ENCODE measurements at regions not wholly inside any gene's neighbourhood (a gene's known extent, or its start where the extent isn't known, plus 50 kb on each side); places are given as distances from the start of the nearest gene placed in this dataset.
"Not testable (repeated sequence)": the region's sequence is repeated elsewhere in the genome, so short reads cannot be mapped to it uniquely, and the experiment has no call there.

DNA sequence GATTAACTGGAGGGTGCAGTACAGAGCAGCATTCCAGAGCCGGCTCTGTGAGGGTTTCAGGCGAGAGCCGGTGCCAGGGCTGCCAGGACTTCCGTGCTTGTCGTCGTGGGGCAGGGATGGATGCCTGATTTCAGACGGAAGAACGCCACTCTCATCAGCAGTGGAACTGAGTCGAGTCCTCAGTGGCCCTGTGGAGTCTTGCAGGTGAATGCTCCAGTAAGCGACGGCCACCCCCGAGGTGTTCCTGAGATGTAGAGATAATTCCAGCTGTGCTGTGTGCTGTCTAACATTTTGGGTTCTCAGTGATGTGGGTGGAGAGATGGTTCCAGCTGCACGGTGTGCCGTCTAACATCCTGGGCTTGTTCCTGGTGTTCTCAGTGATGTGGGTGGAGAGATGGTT is 103.1 kb upstream of the ALKAL2 start:
- no peak overlapping the region for H3K4me3 ChIP-seq
- no peaks in the 10 kb centered on the region for H3K36me3 ChIP-seq
- no peaks in the 10 kb centered on the region for H3K9me3 ChIP-seq
- H3K27me3 ChIP-seq = no peaks in the 10 kb centered on the region
- no peaks in the 10 kb centered on the region for H3K4me1 ChIP-seq
- no peak overlapping the region for H3K27ac ChIP-seq
- DNase-seq (ENCODE audit: extremely low spot score in 2 of 2) = no peak
- intact Hi-C loops (cut with DNase I) = no loop called here
- no peak for TF ChIP-seq POLR2AphosphoS5 (IDR thresholded peaks at IDR 0.05; ENCODE audit: insufficient read depth in 1 of 2, low read depth in 1 of 2)
- TF ChIP-seq POLR2A (IDR thresholded peaks at IDR 0.05) = no peak
- TF ChIP-seq, protein P1, sequence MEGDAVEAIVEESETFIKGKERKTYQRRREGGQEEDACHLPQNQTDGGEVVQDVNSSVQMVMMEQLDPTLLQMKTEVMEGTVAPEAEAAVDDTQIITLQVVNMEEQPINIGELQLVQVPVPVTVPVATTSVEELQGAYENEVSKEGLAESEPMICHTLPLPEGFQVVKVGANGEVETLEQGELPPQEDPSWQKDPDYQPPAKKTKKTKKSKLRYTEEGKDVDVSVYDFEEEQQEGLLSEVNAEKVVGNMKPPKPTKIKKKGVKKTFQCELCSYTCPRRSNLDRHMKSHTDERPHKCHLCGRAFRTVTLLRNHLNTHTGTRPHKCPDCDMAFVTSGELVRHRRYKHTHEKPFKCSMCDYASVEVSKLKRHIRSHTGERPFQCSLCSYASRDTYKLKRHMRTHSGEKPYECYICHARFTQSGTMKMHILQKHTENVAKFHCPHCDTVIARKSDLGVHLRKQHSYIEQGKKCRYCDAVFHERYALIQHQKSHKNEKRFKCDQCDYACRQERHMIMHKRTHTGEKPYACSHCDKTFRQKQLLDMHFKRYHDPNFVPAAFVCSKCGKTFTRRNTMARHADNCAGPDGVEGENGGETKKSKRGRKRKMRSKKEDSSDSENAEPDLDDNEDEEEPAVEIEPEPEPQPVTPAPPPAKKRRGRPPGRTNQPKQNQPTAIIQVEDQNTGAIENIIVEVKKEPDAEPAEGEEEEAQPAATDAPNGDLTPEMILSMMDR (IDR thresholded peaks at IDR 0.05) = no peak

DNA sequence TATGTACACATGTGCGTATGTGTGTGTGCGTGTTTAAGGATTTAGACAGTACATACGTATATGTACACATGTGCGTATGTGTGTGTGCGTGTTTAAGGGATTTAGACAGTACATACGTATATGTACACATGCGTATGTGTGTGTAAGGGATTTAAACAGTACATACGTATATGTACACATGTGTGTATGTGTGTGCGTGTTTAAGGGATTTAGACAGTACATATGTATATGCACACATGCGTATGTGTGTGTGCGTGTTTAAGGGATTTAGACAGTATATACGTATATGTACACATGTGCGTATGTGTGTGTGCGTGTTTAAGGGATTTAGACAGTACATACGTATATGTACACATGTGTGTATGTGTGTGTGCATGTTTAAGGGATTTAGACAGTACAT is 102.1 kb upstream of the ALKAL2 start:
- H3K4me1 ChIP-seq; H3K27me3 ChIP-seq; H3K9me3 ChIP-seq; H3K4me3 ChIP-seq; intact Hi-C loops (cut with DNase I); H3K36me3 ChIP-seq; DNase-seq (ENCODE audit: extremely low spot score in 2 of 2); H3K27ac ChIP-seq: not testable (repeated sequence)

DNA sequence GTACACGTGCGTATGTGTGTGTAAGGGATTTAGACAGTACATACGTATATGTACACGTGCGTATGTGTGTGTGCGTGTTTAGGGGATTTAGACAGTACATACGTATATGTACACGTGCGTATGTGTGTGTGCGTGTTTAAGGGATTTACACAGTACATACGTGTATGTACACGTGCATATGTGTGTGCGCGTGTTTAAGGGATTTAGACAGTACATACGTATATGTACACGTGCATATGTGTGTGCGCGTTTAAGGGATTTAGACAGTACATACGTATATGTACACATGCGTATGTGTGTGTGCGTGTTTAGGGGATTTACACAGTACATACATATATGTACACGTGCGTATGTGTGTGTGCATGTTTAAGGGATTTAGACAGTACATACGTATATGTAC is 100.9 kb upstream of the ALKAL2 start:
- H3K9me3 ChIP-seq; H3K27ac ChIP-seq; intact Hi-C loops (cut with DNase I); H3K4me1 ChIP-seq; H3K36me3 ChIP-seq; H3K27me3 ChIP-seq; H3K4me3 ChIP-seq; DNase-seq (ENCODE audit: extremely low spot score in 2 of 2): not testable (repeated sequence)

DNA sequence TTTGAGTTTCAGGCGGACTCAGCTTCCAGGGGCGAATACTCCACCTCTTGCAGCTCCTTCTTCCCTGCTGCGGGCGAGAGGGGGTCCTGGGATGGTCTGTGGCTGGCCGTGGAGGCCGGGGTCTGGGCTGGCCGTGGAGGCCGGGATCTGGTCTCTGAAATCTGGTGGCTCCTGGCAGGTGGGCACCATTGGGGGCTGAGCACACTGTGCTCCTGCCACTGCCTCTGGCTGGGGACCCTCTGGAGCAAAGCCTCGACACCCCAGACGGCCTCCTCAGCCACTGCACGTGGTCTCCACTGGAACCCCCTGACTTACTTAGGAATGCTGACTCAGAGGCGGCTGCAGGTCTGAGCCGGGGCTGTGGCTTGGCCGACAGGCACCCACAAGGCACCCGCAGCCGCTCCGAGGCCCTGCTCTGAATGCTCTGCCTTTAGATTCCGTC is 100.1 kb upstream of the ALKAL2 start:
- H3K27me3 ChIP-seq = no peaks in the 10 kb centered on the region
- peak; percentile 42 to 58 for DNase-seq (ENCODE audit: extremely low spot score in 2 of 2)
- H3K4me1 ChIP-seq = no peaks in the 10 kb centered on the region
- intact Hi-C loops (cut with DNase I) = no loop called here
- no peak overlapping the region for H3K27ac ChIP-seq
- H3K36me3 ChIP-seq = no peaks in the 10 kb centered on the region
- TF ChIP-seq, protein P1 (IDR thresholded peaks at IDR 0.05) = no peak
- no peak for TF ChIP-seq POLR2AphosphoS5 (IDR thresholded peaks at IDR 0.05; ENCODE audit: insufficient read depth in 1 of 2, low read depth in 1 of 2)
- TF ChIP-seq POLR2A (IDR thresholded peaks at IDR 0.05) = no peak
- no peaks in the 10 kb centered on the region for H3K9me3 ChIP-seq
- H3K4me3 ChIP-seq = no peak overlapping the region

DNA sequence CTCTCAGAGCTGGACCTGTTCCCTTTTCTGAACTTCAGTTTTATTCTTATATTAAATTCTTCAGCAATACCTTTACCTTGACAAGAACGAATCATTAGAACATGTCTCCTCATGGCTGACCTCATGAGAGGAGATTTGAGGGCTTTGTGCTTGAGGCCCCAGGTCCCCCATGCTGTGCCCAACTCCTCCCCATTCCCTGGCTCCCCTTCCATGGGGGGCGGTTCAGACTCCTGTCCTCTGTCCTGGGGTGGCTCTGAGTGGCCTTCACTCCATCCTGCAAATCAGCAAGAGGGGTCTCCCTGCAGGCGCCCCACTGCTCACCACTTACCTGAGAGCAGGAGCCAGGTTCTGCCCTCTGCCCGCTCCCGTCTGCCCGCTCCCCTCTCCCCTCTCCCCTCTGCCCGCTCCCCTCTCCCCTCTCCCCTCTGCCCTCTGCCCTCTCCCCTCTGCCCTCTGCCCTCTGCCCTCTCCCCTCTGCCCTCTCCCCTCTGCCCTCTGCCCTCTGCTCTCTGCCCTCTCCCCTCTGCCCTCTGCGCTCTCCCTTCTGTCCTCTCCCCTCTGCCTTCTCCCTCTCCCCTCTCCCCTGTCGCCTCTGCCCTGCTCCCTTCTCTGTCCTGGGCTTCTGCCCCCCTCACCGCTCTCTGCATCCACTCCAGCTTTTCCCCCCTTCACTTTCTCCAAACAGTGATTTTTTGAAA is 98.7 kb upstream of the ALKAL2 start:
- peak; percentile 58 to 69 for DNase-seq (ENCODE audit: extremely low spot score in 2 of 2)
- intact Hi-C loops (cut with DNase I) = no loop called here
- TF ChIP-seq POLR2AphosphoS5 (IDR thresholded peaks at IDR 0.05; ENCODE audit: insufficient read depth in 1 of 2, low read depth in 1 of 2) (no peak), POLR2A (IDR thresholded peaks at IDR 0.05) (no peak)
- TF ChIP-seq, protein P1 (IDR thresholded peaks at IDR 0.05) = no peak
- no peak overlapping the region for H3K4me3 ChIP-seq
- H3K27me3 ChIP-seq = no peaks in the 10 kb centered on the region
- H3K27ac ChIP-seq = no peak overlapping the region
- H3K9me3 ChIP-seq = no peaks in the 10 kb centered on the region
- H3K36me3 ChIP-seq = no peaks in the 10 kb centered on the region
- no peaks in the 10 kb centered on the region for H3K4me1 ChIP-seq

DNA sequence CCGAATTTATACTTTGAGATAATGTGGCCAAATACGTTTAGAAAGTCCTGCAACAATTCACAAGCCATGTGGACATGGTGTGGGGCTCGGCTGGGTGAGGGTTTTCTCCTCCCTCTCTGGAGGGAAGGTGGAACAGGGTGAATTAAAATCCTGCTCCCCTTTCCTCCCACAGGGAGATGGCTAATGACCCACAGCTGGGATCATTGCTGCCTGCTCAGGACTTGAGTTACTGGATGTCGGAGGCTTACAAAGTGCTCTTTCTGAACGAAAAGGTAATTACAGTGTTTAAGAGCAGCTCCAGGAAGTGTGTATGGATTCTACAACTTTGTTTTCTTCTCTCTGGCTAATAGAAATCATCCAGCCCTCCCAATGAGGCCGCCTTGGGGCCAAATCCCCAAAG is 97.9 kb upstream of the ALKAL2 start:
- no peak for DNase-seq (ENCODE audit: extremely low spot score in 2 of 2)
- Histone ChIP-seq H3K9me3 (no peaks in the 10 kb centered on the region), H3K4me3 (no peak overlapping the region), H3K27ac (no peak overlapping the region), H3K36me3 (no peaks in the 10 kb centered on the region), H3K4me1 (no peaks in the 10 kb centered on the region), H3K27me3 (no peaks in the 10 kb centered on the region)
- TF ChIP-seq POLR2A (IDR thresholded peaks at IDR 0.05) (no peak), POLR2AphosphoS5 (IDR thresholded peaks at IDR 0.05; ENCODE audit: insufficient read depth in 1 of 2, low read depth in 1 of 2) (no peak)
- TF ChIP-seq, protein P1 (IDR thresholded peaks at IDR 0.05) = no peak
- intact Hi-C loops (cut with DNase I) = no loop called here

Data from vagina (tissue), 2 donors.